Erythroblast (primary cell): ENCODE measurements at regions not wholly inside any gene's neighbourhood (a gene's known extent, or its start where the extent isn't known, plus 50 kb on each side); places are given as distances from the start of the nearest gene placed in this dataset.

Experiments
- DNase-seq, 2 experiments: peaks; one replicate each; lab custom pipeline; 2025; lab: John Stamatoyannopoulos, UW
- GATA1 ChIP-seq: IDR thresholded peaks from 2 replicates; pipeline ENCODE4 v1.6.1; 2011; ENCODE audit warnings: low read depth, mild to moderate bottlenecking, control low read depth, low read length, moderate library complexity
- POLR2A ChIP-seq: IDR thresholded peaks from 2 replicates; pipeline ENCODE4 v1.6.1; 2011; ENCODE audit warnings: mild to moderate bottlenecking, low read length

DNA sequence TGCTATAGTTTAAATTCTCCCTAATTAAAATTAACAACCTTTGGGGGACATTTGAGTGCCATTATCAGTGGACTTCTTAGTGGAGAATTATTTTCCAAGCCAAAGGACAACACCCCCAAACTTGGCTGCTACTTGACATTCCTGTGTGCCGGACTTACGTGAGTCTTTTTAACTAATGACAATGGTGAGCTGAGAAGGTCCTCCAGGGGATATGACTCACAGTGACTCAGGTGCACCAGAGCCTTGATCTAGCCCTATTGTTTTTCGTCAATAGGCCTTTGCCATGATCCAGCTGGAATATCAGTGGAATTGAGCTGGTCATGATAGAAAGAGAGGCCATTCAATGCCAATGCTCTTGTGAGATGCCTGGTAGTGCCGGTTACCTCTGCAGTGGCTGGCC lies 118.1 kb upstream of the CXCR4 start:
- TF ChIP-seq GATA1 (no peak), POLR2A (no peak)
- no peak for DNase-seq

DNA sequence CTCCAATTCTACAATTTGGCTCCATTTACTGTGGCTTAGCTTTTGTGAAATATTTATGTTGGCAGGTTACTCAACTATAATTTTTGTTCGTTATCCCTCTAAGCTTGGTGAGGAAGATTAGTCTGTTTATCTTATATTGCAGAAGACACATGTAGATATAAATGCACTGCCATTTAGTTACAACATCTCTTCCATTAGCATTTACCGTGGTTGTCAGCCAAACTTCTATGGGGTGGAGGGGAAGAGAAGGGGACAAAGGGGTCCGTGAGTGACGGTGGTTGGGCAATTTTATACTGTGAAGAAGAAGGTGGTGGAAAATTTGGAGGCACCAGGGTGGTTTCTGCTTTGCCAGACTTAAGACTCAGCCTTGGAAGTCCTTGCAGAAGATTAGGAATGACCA lies 117.6 kb upstream of the CXCR4 start:
- TF ChIP-seq POLR2A (no peak), GATA1 (no peak)
- DNase-seq, result peak; percentile 5 to 31

DNA sequence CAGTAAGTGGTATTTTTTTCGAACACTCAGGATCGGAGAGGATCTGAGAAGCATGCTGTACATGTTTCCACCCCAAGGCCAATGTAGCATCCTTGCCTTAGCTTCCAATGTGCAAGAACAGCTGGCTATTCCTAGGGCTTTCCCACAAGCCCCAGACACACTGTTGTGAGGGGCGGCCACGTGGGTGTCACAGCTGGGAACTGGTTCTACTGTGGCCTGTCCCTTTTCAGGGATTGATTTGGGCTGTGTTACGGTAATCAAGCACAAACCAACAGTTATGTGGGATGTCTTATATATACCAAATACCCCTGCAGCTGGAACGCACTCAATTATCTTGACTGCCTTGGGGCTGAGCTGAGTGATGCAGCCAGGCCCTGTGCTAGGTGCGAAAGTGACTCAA lies 116.3 kb upstream of the CXCR4 start:
- no peak for TF ChIP-seq GATA1
- no peak for TF ChIP-seq POLR2A
- DNase-seq, result no peak

DNA sequence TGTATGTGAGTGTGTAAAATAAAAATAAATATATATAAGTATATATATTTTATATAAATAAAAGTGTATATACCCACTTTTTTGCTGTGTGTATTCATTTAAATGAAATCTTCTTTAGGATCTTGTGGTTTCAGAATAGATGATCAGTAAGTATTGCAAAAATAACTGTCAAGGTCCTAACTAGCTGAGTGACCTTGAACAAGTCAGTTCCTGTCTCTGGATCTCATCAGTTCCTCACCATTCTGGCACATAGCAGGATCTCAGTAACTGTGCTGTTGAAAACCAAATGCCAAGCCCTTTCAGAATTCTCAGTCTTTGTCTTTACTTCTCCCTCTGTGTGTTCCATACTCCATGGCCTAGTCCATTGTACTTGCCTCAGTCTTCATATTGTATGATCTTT lies 115.3 kb upstream of the CXCR4 start:
- no peak for DNase-seq
- no peak for TF ChIP-seq POLR2A
- no peak for TF ChIP-seq GATA1

DNA sequence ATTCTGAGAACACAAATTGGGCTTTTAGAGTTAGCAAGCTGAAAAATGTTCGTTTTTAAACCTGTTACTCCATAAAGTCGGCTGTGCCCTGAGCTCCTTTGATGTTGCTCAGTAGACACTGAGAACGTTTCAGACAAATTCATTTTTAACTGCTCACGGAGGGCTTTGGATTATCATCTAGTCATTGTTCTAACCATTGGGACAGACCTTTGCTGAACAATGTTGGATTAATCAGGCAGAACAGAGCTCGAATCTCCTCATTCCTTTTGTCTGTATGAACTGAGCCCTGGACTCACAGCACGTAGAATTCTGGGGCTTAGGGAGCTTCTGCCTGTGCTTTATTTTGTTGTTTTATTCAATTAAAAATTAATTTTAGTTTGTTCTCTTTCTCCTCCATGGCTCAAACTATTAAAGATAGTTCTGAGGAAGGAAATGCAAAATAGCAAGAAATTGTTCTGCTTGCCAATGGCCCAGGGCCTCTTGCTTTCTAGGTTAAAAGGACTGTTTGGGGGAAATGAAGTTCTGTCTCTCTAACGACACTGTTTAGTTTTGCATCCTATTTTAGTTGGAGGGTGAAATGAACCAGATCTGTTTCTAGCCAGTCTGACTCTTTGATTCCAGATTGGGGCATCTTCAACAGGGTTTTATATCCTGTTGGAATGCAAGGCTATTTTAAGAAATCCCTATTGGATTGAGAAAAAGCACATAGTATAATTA lies 114.7 kb upstream of the CXCR4 start:
- no peak for DNase-seq
- TF ChIP-seq POLR2A, result no peak
- no peak for TF ChIP-seq GATA1

DNA sequence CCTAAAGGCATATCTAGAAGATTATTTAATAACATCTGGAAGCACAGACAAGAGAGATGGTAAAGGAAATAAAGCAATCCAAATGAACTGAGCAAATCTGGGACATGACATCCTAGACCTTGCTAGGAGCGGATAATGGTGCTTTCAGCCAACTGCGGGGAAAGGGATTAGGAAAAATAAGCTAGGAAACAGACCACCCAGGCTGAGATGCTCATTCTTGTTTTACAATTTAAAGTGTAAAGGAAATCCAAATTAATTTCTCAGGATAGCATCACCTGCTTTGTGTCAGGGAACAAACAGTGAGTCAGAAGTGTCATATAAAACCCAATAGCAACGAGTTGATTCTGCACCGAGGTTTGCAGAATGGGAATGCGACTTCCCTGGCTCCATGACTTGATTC lies 112.5 kb upstream of the CXCR4 start:
- no peak for TF ChIP-seq POLR2A
- TF ChIP-seq GATA1, result no peak

DNA sequence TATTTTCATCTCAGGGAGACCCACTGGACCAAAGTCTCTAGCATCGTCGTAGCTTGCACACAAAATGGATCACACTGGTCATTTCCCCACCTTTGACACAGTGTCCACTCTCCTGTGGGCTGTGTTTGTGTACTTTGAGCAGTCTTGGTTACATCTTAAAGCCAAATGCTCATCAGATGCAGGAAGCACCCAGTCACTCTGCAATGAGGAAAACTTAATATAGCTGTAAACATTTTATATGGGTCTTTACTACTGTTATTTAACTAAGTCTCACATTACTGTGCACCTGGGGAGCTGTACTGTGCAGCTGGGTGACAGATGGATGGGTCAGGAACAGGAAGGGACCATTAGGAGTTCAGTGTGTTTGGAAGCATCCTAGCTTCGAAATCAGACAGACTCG lies 109.0 kb upstream of the CXCR4 start:
- no peak for DNase-seq
- no peak for TF ChIP-seq GATA1
- TF ChIP-seq POLR2A, result no peak

More for the DNA sequence above, 112.5 kb upstream of the CXCR4 start:
- no peak for DNase-seq

DNA sequence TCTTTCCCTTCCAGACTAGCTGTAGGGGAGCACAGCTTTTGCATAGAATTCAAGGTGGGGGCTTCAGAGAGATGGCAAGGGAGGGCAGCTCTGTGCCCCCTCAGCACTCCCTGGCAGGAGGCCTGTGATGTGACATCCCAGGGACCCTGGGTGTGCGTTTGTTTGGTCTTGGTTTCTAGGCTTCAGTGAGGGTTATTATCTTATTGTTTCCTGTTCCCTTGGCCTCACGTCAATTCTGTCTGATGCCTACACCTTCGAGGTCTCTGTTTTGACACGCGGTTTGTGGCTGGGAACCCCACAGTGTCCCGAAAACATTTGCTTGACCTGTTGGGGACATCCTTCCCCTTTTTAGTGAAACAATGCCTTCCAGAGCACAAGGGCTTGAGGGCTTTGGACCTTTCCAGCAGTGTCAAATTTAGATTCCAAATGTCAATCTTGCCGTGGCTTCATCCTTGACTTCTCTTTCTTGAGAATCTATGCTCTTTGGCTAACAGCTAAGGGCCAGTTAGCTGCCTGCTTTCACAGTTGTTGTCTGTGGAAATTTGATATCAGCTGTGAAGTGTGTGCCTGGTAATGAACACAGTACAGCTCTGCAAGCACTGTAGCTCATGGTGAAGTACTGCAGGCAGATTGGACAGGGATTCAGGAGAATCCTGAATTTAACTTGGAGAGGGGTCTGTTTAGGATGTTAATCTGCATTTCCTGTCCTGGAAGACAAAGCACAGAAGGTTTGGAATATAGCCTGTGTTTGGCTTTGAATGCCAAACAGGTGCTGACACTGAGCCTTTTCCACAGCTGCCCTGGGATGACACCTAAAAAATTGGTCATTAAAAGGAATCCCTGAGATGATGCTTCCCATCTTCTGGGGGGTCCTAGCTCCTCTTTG lies 108.2 kb upstream of the CXCR4 start:
- DNase-seq, result no peak
- no peak for TF ChIP-seq POLR2A
- TF ChIP-seq GATA1, result no peak

DNA sequence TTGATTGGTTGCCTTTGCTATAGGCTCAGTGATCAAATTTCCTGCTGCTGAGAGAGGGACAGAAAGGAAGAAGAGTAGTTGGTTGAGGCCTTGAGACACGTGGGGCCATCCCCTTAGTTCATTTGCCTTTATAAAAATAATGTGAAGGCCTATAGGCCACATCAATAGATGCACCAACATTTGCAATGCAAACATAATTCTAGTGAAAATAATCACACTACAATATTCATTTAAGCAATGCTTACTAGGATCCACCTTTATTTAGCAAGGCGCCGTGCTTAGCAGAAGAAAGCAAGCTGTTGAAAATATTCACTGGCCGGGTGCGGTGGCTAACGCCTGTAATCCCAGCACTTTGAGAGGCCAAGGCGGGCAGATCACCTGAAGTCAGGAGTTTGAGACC lies 105.3 kb upstream of the CXCR4 start:
- DNase-seq, result no peak
- no peak for TF ChIP-seq POLR2A
- no peak for TF ChIP-seq GATA1

DNA sequence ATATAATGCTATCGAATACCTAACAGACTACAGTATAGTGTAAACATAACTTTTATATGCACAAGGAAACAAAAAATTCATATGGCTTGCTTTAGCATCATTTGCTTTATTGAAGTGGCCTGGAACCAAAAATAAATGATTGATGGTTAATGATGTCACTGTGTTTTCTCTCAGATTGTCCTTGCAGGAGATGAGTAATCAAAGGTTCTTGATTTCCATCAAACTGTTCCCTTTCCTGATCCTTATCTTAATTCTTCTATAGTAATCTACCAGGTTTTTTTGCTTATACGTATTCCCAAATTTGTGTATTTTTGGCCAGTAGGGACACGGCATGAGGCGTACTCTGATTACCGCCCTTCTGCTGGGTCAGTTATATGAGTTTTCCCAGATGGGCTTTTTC lies 104.9 kb upstream of the CXCR4 start:
- no peak for TF ChIP-seq GATA1
- no peak for TF ChIP-seq POLR2A
- no peak for DNase-seq

DNA sequence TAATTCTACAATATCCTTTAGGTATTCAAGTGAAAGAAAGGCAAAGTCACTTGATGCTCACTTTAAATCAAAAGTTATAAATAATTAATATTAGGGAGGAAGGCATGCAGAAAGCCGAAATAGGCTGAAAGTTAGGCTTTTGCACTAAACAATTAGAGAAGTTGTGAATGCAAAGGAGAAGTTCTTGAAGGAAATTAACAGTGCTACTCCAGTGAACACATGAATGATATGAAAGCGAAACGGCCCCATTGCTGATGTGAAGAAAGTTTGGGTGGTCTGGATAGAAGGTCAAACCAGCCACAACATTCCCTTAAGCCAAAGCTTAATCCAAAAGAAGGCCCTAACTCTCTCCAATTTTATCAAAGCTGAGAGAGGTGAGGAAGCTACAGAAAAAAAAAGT lies 103.1 kb upstream of the CXCR4 start:
- no peak for DNase-seq
- no peak for TF ChIP-seq POLR2A

DNA sequence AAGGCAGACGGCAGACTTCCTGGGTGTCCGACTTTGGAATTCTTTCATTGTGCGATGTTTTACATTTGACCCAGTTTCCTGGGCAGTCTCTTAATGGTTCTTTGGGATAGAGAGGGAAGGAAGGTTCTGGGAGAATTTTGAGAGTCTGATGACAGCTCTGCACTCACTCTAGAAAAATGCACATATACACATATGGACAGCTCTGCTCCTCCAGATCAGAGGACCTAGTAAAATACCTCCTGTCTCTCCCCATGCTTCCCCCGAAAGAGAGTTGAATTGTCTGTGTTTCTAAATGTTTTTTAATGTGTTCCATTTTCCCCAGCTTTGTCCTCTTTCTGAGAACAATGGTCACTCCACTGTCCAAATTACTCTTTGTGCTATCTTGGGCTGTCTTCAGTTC lies 102.0 kb upstream of the CXCR4 start:
- TF ChIP-seq POLR2A, result no peak
- no peak for TF ChIP-seq GATA1
- no peak for DNase-seq

DNA sequence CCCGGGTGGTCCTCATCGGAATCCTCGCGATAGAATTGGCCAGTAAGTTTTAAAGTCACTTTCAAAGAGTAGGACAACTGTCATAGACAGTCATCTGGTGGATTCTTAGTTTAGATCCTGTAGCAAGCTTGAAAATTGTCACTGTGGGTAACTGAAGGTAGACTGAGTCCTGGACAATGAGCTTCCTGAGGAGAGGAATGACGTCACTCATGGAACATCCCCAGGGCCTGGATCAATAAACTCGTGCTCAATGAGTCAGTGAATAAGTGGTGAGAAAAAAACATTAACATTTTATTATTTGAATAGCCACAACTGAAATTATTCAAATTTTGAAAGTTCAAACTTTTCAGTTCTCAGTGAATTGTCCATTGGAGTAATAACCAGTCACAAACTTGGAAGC lies 101.4 kb upstream of the CXCR4 start:
- DNase-seq, result no peak
- TF ChIP-seq POLR2A (no peak), GATA1 (no peak)

DNA sequence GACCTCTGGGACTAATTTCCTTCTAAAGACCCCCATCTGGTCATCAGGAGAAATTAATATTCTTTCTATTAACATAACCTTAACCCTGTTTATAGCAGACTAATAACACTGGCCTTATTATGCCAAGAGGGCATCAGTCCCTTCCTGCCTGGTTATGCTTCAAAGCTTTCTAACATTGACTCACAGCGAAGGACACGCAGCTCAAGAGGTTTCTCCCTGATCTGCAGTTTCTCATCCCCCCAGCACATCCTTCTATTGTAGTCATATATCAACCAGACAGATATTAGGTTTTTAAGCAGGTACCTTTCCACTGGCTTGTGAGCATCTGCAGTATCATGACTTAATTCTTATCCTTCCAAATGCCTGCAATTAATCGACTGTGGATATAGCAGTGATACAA lies 100.0 kb upstream of the CXCR4 start:
- no peak for DNase-seq
- TF ChIP-seq POLR2A (no peak), GATA1 (no peak)

DNA sequence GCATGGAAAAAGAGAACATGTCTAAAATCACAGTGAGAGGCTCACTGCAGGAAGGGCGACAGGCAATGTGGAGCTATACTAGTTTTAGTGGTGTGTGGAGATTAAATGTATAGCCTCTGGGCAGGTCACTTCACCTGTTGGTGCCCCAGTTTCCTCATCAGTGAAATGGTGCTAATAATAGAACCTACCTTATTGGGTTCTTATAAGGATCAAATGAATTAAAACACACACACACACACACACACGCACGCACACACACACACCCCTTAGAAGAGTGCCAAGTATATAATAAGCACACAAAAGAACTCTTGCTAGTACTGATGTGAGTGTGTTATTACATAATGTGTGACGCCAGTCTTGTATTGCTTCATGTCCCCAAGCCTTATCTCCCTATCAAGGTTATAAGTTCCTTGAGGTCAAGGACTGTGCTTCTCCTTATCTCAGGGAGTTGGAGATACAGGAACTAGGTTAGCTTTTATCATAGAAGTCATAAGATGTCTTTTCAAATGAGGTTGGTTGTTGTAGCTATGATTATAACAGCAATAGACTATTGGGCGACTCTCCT lies 98.0 kb upstream of the CXCR4 start:
- no peak for TF ChIP-seq POLR2A
- no peak for TF ChIP-seq GATA1
- peak; percentile 14 to 49 for DNase-seq
